GM03348 (cell line): ENCODE measurements at regions not wholly inside any gene's neighbourhood (a gene's known extent, or its start where the extent isn't known, plus 50 kb on each side); places are given as distances from the start of the nearest gene placed in this dataset.
"Not testable (repeated sequence)": the region's sequence is repeated elsewhere in the genome, so short reads cannot be mapped to it uniquely, and the experiment has no call there.

Source experiments
- DNase-seq: peaks from one replicate; pipeline ENCODE4 v3.0.0; 2012; ENCODE audit warnings: low spot score

DNA sequence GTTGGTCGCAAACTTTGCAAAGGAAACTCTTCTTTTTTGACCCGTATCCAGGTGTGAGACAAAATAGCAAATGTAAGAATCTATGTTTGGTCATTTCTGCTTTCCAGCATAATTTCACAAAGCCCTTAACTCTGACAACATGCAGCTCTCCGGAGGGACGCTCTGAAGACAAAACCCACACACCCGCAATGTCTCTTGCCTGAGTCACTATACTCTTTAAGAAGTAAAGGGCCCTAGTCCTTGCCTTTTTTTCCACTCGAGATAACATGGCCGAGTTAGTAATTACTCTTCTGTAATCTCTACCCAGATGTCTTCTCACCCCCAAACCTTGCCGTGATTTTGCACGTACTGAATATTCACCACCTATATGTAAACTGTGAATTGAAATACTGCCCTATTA, 115.7 kb upstream of the ADAMTS9 start:
- no peak for DNase-seq

DNA sequence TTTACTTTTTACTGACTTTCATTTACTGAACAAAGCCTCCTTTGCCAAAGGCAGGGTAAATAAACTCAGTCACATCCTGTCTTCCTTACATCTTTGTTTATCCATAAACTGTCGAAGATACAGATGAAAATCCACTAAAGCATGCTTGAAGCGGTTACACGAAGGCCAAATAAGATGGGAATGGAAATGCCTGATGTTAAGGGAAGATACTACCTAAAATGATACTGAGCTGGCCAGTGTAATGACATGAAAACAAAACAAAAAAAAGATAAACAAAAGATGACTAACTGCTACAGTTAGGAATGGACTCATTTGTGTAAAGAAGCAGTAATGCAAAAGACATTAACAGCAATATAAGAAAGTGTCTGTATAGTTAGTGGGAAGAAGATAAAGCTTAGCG, 114.7 kb upstream of the ADAMTS9 start:
- no peak for DNase-seq

DNA sequence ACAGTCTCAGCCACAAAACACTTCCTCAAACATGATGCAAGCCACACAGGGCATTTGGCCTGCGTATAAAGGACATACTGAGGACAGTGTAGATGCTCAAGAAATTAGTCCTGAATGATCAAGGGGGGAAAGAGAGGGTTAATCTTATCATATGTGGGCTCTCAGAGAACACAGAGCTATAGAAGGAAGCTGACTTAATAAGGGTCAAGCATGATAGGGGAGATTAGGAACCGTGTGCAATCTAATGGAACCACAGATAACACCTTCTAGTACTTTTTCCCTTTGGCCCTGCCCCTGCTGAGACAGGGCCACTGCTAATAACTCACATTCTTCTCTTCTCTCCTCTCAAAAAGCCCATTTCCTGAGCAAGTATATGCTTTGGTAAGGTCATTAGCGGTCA, 114.1 kb upstream of the ADAMTS9 start:
- no peak for DNase-seq

DNA sequence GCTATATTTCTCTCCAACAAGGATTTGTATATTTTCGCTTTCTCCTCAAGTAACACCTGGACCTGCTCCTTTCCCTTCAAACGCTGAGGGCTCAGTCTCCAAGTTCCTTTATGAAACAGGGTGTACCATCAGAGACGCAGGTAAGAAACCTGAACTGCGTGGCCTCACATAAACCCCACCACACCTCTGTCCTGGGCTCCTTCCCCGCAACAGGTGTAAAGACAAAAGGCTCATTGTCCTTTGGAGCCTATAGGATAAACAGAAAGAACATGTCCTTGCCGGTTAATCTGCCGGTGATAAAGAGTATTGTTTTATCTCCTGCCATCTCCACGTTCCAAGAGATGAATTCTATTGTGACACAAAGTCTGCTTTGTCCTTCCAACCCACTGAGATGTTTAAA, 111.8 kb upstream of the ADAMTS9 start:
- no peak for DNase-seq

DNA sequence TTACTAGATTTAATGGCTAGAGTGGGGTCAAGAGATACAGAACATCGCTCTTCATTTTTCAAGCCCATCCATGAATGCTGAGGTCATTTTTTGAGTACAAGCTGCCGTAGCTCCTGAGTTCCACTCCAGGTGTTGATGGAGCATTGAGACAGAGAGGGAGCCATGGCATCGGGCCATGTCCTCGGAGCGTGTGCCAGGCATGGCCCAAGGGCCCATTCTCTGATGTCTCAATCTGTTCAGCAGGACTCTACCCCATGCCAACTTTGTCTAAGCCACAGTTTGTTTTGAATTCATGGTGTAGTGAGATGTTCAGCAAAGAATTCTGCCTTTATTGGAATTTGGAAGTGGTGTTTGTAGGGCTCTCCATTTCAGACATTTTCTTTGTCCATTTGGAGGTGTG, 110.5 kb upstream of the ADAMTS9 start:
- no peak for DNase-seq

DNA sequence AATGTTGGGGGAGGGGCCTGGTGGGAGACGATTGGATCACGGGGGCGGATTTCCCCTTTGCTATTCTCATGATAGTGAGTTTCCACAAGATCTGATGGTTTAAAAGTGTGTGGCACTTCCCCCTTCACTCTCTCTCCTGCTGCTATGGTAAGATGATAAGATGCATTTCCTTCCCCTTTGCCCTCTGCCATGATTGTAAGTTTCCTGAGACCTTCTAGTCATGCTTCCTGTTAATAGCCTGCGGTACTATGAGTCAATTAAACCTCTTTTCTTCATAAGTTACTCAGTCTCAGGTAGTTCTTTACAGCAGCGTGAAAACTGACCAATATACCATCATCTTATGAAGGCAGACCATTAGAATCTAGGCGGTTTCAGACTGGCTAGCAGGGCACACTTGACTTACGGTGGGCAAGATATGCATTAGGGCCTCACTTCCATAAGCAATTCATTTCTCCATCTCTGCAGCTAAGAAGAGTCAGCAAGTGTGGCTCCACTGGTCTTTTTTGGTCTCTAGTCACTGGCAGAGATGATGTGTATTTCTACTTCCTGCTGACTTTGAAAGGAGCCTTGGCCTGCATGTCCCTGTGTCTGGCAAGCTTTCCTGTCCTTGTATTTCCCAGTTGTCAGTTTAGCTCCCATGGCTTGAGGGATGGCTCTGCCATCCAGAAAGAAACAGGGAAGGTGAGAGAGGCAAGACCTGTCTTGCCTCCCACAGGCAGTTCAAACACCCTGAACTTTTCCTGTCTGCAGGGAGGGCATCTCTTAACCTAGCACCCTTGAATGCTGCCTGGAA, 109.0 kb upstream of the ADAMTS9 start:
- no peak for DNase-seq

DNA sequence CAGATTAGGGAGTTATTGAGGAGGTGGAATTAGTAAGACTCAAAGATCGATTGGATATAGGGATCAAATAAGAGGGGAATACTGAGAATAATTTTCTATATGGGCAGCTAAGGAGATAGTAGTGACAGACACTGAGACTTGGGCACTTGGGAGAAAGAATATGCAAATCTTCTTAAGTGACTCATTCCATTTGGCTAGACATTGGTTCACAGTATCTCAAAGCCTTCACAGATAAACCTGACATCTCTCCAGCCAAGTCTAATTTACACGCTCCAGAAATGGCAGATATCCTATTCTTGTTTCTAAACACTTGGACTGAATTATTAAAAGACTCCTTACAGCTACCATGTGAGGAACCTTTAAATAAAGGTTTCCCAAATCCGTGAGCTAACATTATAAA, 104.6 kb upstream of the ADAMTS9 start:
- DNase-seq: no peak

DNA sequence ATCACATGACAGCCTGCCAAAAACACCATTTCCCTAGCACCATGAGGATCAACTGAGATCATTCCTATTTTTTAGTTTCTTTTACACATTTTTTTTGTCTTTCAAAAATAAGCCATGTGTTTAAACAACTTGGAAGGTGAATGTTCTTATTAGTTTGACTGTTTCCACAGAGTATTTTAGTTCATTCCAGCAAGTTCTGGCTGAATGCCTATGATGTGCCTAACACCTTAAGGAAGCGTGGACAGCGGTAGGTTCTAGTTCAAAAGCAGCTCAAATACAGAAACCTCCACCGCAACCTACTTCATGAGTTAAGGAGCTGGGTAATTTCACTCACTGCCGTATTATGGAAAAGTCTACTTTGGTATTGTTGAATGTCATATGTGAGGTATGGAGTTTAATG, 101.3 kb upstream of the ADAMTS9 start:
- no peak for DNase-seq

DNA sequence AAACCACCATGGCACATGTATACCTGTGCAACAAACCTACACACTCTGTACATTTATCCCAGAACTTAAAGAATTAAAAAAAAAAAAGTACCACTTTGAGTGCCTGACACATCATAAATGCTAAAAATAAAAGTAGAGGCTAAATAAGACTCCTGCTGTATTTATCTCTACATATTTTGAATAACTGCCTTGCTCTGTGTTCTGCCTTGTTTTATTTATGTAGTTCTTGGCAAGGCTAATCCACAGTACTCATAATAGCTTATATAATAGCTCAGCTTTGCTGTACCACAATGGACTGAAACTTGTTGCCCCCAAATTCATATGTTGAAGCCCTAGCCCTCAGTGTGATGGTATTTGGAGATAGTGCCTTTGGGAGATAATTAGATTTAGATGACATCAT, 95.4 kb upstream of the ADAMTS9 start:
- DNase-seq: no peak

DNA sequence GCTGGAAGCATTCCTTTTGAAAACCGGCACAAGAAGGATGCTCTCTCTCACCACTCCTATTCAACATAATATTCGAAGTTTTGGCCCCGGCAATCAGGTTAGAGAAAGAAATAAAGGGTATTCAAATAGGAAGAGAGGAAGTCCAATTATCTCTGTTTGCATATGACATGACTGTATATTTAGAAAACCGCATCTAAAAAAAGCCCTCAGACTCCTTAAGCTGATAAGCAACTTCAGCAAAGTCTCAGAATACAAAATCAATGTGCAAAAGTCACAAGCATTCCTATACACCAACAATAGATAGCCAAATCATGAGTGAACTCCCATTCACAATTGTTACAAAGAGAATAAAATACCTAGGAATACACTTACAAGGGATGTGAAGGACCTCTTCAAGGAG, 93.1 kb upstream of the ADAMTS9 start:
- DNase-seq: not testable (repeated sequence)

DNA sequence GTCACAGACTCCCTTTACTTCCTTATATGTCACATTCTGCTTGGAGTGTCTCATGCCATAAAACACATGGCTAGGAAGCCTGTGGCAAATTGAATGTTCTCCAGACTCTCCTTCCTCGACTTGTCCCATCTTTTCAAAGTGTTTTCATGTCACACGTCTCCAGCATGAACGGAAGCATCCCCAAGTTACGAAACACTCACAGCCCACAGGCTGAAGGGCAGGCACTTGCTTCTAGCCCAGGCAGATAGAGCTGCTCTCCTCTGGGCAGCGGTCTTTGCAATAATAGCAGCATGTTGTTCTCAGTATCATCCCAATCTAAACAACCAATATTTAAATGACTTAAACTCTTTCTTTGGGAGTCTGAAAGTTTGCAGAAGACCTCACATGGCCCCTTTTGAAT, 85.3 kb upstream of the ADAMTS9 start:
- DNase-seq: no peak

DNA sequence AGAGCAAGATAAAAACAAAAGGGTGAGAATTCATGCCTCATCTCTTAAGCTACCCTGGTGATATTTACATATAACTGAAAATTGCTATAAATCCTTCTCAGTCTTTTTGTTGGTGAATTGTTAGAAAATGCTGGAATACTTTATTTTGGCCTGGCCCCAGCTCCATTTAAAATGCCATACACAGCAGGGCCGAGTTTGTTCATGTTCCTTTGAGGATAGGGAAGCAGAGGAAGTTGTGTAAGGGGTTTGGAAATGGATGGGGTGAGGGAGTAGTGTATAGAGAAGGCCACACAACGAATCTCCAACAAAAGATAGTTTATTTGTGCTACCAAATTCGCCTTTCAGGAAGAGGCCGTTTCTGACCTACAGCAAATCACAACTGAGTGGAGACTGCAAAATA, 78.6 kb upstream of the ADAMTS9 start:
- DNase-seq: no peak

DNA sequence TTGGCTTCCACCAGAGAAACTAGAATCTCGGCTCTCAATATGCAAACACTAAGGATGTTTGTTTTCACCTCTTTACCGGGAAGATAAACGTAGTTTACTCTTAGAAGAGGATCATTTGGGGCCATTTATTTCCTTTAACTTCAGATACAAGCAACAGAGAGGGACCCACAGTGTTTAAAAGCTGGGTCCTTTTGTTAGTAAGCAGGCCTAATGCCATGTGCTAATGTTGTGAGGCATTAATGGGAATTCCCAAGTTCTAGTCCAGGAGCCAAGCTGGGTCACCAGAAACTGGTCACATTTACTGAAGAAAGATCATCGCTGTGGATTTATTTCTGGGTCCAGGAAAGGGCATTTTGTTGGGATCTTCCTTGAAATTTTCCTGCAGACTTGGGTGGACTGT, 78.1 kb upstream of the ADAMTS9 start:
- no peak for DNase-seq

DNA sequence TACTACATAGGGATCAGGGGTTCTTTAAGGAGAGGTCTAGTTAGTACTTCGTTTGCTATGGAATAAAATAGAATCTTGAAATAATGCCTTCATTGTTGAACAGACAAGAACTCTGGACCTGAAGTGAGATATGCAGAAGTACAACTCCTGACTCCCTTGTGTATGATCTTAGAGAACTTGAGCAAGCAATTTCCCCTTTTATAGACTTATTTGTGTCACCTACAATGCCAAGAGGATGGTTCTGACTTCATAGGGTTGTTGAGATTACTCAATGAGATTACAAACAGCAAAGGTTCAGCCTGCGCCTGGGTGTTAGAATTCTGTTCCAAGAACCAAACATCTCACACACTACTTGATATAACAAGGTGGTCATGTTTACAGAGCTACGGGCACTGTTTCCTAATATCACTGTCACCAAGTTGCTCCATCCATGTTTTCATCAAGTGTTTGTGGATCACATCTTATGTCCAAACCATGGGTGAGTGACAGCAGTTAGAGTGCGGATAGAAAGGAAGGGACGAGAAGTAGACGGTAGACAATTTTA, 76.7 kb upstream of the ADAMTS9 start:
- DNase-seq: no peak

DNA sequence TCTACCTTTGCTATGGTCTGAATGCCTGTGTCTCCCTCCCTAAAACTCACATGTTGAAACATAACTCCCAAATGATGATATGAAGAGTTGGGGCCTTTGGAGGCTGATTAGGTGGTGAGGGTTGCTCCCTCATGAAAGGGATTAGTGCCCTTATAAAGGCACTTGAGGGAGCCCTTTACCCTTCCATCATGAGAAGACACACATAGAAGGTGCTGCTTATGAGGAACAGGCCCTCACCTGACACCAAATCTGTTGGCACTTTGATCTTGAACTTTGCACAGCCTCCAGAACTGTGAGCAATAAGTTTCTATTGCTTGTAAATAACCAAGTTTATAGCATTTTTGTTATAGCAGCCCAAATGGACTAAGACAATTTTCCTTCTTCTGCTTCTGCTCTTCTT, 76.2 kb upstream of the ADAMTS9 start:
- DNase-seq: no peak

DNA sequence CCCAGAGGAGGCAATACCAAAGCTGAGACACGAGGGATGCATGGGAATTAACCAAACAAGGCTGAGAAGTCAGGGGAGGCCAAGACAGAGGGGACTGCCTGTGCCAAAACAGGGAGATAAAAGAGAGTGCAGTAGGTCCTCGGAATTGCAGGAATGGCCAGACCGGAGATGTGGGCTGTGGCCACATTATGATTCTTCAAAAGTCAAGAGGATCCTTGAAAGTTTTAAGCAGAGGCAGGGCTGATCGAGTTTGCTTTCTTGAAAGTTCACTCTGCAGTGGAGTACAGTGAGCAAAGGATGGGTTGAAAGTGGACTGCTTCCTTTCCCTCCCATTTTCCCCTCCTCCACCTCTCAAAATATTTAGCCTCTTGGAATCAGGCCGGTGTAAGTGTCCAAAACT, 73.9 kb upstream of the ADAMTS9 start:
- DNase-seq: no peak

DNA sequence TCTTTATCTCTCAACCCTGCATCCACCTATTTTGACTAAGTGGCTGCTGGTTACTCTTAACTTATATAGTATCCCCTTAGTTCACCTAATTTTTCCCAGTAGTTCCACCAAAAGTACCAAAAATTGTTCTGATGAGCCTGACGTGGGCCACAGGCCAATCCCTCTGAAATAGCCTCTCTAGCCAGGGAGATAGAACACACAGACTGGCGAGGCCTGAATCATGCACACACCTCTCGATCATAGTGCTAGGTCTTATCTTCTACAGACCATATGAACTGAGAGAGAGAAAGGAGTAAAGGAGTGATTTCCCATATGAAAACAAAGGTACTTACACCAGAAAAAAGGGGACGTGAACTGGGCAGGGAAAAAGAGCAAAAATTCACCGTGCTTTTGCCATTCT, 72.5 kb upstream of the ADAMTS9 start:
- DNase-seq: no peak

DNA sequence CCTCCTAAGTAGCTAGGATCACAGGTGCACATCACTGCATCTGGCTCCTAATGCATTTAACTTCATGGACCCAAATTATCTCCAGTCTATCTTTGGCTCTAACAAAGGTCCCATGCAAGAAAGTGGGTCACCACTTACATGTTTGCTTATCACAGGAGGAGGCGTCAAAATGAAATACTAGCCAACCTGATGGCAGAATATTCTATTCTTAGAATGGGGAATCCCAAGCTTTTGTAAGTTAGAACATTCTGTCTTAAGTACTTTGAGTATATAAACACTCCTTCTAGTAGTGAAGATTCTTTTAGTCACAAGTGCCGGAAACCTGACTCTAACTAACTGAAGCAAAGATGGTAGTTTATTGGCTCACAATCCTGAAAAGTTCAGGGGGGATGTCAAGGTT, 72.0 kb upstream of the ADAMTS9 start:
- no peak for DNase-seq

DNA sequence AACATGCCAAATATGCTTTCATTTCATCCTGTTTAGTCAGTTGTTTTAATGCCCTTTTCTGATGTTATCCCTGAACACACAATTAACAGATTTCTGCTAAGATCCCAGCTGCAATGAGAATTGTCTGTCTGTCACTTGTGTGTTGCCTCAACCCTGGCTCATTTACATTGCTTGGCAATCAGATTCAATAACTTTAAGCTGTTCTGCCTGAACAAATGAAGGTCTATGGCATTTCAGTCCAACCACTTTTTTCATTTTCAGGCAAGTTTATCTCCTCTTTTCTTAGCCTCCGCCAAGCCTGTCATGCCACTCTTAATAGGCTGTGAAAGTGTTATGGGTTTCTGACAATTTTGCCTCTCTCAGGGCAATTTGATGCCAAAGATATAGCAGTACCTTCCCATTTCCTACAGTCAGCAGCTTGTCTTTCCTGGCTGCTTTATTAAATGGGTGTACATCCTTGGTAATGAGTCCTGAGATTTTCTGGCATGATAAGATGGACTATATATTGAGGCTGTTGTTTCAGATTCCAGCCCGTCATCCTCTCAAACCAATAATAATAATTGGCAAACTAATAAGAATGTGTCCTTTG, 68.7 kb upstream of the ADAMTS9 start:
- DNase-seq: no peak

DNA sequence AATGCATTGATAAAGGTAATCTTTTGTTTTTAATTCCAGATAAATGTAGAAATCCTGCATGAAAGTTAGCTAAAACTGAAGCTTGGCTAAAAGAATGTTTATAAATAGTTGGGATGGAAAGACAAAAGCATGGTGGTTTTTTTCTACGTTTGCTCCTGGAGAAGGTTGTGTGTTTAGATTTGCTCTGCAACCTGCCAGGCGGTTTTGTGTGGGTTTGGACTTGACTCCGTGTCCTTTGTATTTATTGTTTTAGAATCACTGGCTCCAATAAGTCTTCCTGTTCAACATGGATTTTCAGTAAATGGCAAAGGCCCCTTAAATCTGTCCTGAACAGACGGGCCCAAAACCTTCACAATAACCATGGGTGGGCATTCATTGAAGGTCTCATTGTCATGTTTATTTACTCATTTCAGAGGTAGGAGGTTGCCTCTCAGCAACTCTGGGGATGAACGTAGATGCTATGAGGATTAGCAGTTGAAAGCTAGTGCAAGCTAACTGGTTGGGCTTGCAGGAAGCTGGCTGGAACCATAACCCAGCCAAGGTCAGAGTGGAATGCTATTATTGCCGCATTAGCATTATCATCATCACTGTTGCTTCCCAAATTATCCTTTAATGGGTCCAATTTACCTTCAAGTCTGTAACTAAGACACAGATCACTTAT, 60.6 kb upstream of the ADAMTS9 start:
- no peak for DNase-seq

DNA sequence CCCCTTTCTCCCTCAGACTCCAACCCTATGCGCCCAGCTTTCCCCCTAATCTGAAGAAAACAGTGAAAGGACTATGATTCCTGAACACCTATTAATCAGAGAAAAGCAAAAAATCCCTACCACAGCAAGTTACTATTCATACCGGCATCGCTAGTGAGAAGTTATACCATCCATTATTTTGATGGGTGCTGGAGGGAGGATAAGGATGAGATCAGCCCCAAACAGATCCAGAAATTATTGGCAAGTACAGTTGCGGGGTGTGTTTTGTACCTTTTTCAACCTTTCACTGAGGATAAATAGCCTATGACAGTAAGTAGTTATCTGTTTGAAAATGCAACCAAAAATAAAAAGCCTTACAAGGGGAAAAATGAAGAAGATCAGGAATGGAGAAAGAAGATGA, 59.9 kb upstream of the ADAMTS9 start:
- no peak for DNase-seq

DNA sequence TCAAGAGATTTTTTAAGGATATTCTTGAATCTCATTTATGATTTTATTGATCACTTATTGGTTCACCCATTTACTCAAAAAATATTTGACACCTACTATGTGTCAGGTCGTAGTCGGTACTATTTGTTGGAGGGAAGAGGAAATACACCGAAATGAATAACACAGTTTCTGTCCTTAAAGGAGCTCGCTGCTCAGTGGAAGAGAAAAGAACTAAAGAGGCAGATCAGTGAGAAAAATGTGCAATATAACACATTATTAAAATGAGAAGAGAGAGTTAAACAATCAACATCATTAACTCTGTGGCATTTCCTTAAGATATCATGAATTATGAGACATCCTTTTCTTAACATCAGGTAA, 56.1 kb upstream of the ADAMTS9 start:
- no peak for DNase-seq

DNA sequence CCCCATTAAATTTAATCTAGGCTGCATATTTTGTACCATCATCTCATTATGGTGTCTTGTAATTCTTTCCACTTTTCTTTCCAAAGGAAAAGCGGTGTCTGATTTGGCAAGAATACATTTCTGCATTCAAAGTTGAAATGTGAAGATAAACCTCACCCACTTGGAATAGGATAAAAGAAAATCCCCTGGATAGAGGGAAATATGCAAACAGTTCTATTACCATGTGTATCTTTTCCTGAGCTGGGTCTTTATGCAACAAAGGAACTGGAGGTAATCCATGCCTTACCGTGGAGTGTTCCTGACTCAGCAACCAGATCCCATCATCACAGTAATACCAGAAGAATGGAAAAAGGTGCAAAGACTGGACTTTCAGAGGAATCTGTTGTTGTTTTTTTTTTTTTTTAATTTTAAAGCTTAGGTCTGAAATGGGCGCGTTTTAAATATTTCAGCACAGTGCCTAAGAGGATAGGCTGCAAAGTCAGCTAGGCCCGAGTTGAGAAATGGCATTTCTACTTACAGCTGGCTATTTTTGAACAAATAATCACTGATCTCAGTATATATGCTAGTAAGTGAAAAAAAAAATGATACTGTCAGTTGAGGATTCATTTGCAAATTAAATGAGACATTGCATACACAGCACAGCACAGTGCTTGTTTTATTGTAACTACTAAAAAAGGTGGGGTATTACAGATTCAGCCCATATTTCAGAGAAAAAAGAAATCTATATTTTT, 55.5 kb upstream of the ADAMTS9 start:
- DNase-seq: no peak
